ENCODE measurements at regions not wholly inside any gene's neighbourhood (a gene's known extent, or its start where the extent isn't known, plus 50 kb on each side); places are given as distances from the start of the nearest gene placed in this dataset.

GRCh38 chr2:18784245-18784644 lies 194.9 kb upstream of the NT5C1B start:
- no peak for TF ChIP-seq CTCF (IDR thresholded peaks at IDR 0.05; ENCODE audit: extremely low read depth in 1 of 2, insufficient read depth in 1 of 2, low read depth in 1 of 2, low read length in 2 of 2)
- TF ChIP-seq, protein P1, sequence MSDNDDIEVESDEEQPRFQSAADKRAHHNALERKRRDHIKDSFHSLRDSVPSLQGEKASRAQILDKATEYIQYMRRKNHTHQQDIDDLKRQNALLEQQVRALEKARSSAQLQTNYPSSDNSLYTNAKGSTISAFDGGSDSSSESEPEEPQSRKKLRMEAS (IDR thresholded peaks at IDR 0.05; ENCODE audit: insufficient read depth, insufficient read length): no peak
- TF ChIP-seq JUN (IDR thresholded peaks at IDR 0.05; ENCODE audit: borderline replicate concordance, insufficient read depth, insufficient read length, low read depth): no peak
- TF ChIP-seq POLR2A (IDR thresholded peaks at IDR 0.05; ENCODE audit: low read depth, low read length): no peak
- TF ChIP-seq MYC (IDR thresholded peaks at IDR 0.05; ENCODE audit: low read depth, low read length): no peak
- no peak for TF ChIP-seq POLR2AphosphoS5 (IDR thresholded peaks at IDR 0.05; ENCODE audit: insufficient read depth, low read depth, low read length)

Measured in endothelial cell of umbilical vein (primary cell).